PC-9 (cell line): ENCODE measurements at regions not wholly inside any gene's neighbourhood (a gene's known extent, or its start where the extent isn't known, plus 50 kb on each side); places are given as distances from the start of the nearest gene placed in this dataset.

Experiments
- BruUV-seq: library from RNA; stranded (reverse); fragments of 400-500 nt; replicated peaks from 2 replicates; lab custom pipeline; 2021; lab: Mats Ljungman, UMichigan
- CTCF ChIA-PET: fragments of 300-600 bp; sonication (Branson Sonifier 250); formaldehyde crosslinking; loops from one replicate; lab custom pipeline; 2022; ENCODE audit warnings: antibody characterized with exemption; lab: Charles Lee
- POLR2A ChIA-PET: fragments of 300-600 bp; sonication (Branson Sonifier 250); formaldehyde crosslinking; loops from one replicate; lab custom pipeline; 2022; ENCODE audit warnings: antibody characterized with exemption; ENCODE audit not compliant: unreplicated experiment; lab: Charles Lee
- DNase-seq, 2 experiments: peaks; one replicate each; pipeline versions ENCODE4 v3.0.0 to v3.0.0-alpha.2; 2015 to 2022; ENCODE audit warnings: mixed read lengths in 1 of 2
- H2AFZ ChIP-seq: fragments of 200-600 bp; sonication (generic); 2 replicates; pipeline ENCODE4 v1.8.1; 2017; ENCODE audit warnings: antibody characterized with exemption
- H3F3A ChIP-seq: fragments of 200-600 bp; sonication (generic); 2 replicates; pipeline ENCODE4 v1.8.1; 2017; ENCODE audit warnings: antibody characterized with exemption, mild to moderate bottlenecking, low read depth; ENCODE audit not compliant: insufficient read depth
- H3K27ac ChIP-seq: fragments of 200-600 bp; sonication (generic); 2 replicates; pipeline ENCODE4 v1.6.1; 2016; ENCODE audit warnings: mixed run types
- H3K27me3 ChIP-seq: fragments of 200-600 bp; sonication (generic); 2 replicates; pipeline ENCODE4 v1.6.1; 2016; ENCODE audit warnings: low read depth, mixed run types; ENCODE audit not compliant: insufficient read depth
- H3K36me3 ChIP-seq: fragments of 200-600 bp; sonication (generic); 2 replicates; pipeline ENCODE4 v1.6.1; 2016; ENCODE audit warnings: low read depth, mixed run types
- H3K4me1 ChIP-seq: fragments of 200-600 bp; sonication (generic); replicated peaks from 2 replicates; pipeline ENCODE4 v1.6.1; 2016; ENCODE audit warnings: mixed run types; ENCODE audit not compliant: insufficient read depth
- H3K4me2 ChIP-seq: fragments of 200-600 bp; sonication (generic); 2 replicates; pipeline ENCODE4 v1.6.1; 2017; ENCODE audit warnings: mixed run types
- H3K4me3 ChIP-seq: fragments of 200-600 bp; sonication (generic); 2 replicates; pipeline ENCODE4 v1.6.1; 2016; ENCODE audit warnings: mixed run types
- H3K79me2 ChIP-seq: fragments of 200-600 bp; sonication (generic); 2 replicates; pipeline ENCODE4 v1.6.1; 2017; ENCODE audit warnings: low read depth, mixed run types
- H3K9me2 ChIP-seq: fragments of 200-600 bp; sonication (generic); 2 replicates; pipeline ENCODE4 v1.8.1; 2017; ENCODE audit warnings: mild to moderate bottlenecking; ENCODE audit not compliant: insufficient read depth
- H3K9me3 ChIP-seq: fragments of 200-600 bp; sonication (generic); 2 replicates; pipeline ENCODE4 v1.8.1; 2016; ENCODE audit warnings: low read depth; ENCODE audit not compliant: insufficient read depth
- H4K20me1 ChIP-seq: fragments of 200-600 bp; sonication (generic); 2 replicates; pipeline ENCODE4 v1.8.1; 2017; ENCODE audit not compliant: insufficient read depth
- CTCF ChIP-seq: fragments of 200-600 bp; sonication (generic); conservative IDR thresholded peaks from 2 replicates; pipeline ENCODE4 v1.6.1; 2017; ENCODE audit warnings: mixed run types, antibody characterized with exemption, mild to moderate bottlenecking, moderate library complexity
- EZH2 ChIP-seq: fragments of 200-600 bp; sonication (generic); IDR thresholded peaks from 2 replicates; pipeline ENCODE4 v1.8.0; 2017; ENCODE audit warnings: antibody characterized with exemption, low read depth
- intact Hi-C: fragments of 100-400 bp; cut with micrococcal nuclease; formaldehyde crosslinking; loops from one replicate; pipeline ENCODE4 v1.10.0; 2022; ENCODE audit not compliant: unreplicated experiment

DNA sequence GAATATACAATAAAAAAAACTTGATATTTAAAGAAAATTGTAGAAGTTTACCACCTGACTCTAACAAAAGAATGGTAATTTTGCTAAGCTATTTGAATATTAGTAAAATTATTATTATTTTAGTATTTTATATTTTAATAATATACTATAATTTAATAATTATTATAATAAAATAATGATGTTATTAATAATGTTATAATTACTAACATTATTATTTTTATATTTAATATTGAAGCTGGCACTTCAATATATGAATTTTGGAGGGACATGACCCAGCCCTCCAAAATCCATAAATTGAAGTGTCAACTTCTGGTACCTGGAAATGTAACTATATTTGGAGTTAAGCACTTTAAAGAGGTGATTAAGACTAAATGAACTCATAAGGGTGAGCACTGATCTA is 486.1 kb upstream of the CDH9 start:
- H3K4me3 ChIP-seq, result no peak overlapping the region
- CTCF ChIA-PET, result no interaction called here
- BruUV-seq, result no TSS peak

GRCh38 chr5:27523629-27524028 is 485.2 kb upstream of the CDH9 start:
- intact Hi-C loops, result no loop called here
- H3K36me3 ChIP-seq, result no peaks in the 10 kb centered on the region
- no peaks in the 10 kb centered on the region for H3K4me1 ChIP-seq
- peak overlapping the region; percentile 26; the same call in 1 of the 2 replicates for H3K4me2 ChIP-seq
- DNase-seq, result no peak
- H3K27ac ChIP-seq, result no peak overlapping the region
- H3K4me3 ChIP-seq, result no peak overlapping the region
- no peaks in the 10 kb centered on the region for H3K27me3 ChIP-seq
- H3K9me3 ChIP-seq, result no peaks in the 10 kb centered on the region
- H2AFZ ChIP-seq, result peak overlapping the region; percentile 56; the same call in 1 of the 2 replicates
- ChIA-PET POLR2A (no interaction called here), CTCF (interaction anchor here (0.6 kb wide), 1 partner anchor 17 kb away, joined by 4 read pairs; no protein-coding TSS in a partner anchor)
- no peaks in the 10 kb centered on the region for H4K20me1 ChIP-seq
- H3F3A ChIP-seq, result no peaks in the 10 kb centered on the region
- no TSS peak for BruUV-seq
- no peaks in the 10 kb centered on the region for H3K9me2 ChIP-seq
- TF ChIP-seq CTCF, result no peak
- TF ChIP-seq EZH2, result no peak
- no peaks in the 10 kb centered on the region for H3K79me2 ChIP-seq

More for the DNA sequence above, 486.1 kb upstream of the CDH9 start:
- no peak overlapping the region for H3K4me2 ChIP-seq
- H3K9me2 ChIP-seq, result no peaks in the 10 kb centered on the region
- H3K79me2 ChIP-seq, result no peaks in the 10 kb centered on the region
- H3K36me3 ChIP-seq, result no peaks in the 10 kb centered on the region
- no peaks in the 10 kb centered on the region for H3K27me3 ChIP-seq
- H3K27ac ChIP-seq, result no peak overlapping the region
- no peaks in the 10 kb centered on the region for H4K20me1 ChIP-seq
- TF ChIP-seq EZH2 (no peak), CTCF (no peak)
- no peaks in the 10 kb centered on the region for H3K4me1 ChIP-seq
- POLR2A ChIA-PET, result no interaction called here
- H3K9me3 ChIP-seq, result no peaks in the 10 kb centered on the region
- intact Hi-C loops, result no loop called here
- no peak overlapping the region for H2AFZ ChIP-seq
- H3F3A ChIP-seq, result no peaks in the 10 kb centered on the region
- no peak for DNase-seq

- H2AFZ ChIP-seq, result no peak overlapping the region
- POLR2A ChIA-PET, result no interaction called here
- intact Hi-C loops, result no loop called here
- no peak overlapping the region for H3K4me2 ChIP-seq
- H3K4me1 ChIP-seq, result no peaks in the 10 kb centered on the region
- no peaks in the 10 kb centered on the region for H3F3A ChIP-seq
- no peaks in the 10 kb centered on the region for H4K20me1 ChIP-seq
- H3K27ac ChIP-seq, result no peak overlapping the region
- no peaks in the 10 kb centered on the region for H3K27me3 ChIP-seq
- no peaks in the 10 kb centered on the region for H3K9me2 ChIP-seq
- H3K4me3 ChIP-seq, result no peak overlapping the region
- TF ChIP-seq EZH2 (no peak), CTCF (no peak)
- H3K79me2 ChIP-seq, result no peaks in the 10 kb centered on the region
- no peaks in the 10 kb centered on the region for H3K36me3 ChIP-seq
- CTCF ChIA-PET, result no interaction called here
- BruUV-seq, result no TSS peak
- no peak for DNase-seq
- no peaks in the 10 kb centered on the region for H3K9me3 ChIP-seq
These were observed 478.1 kb upstream of the CDH9 start for GRCh38 chr5:27516437-27516836.
